ENCODE measurements at regions not wholly inside any gene's neighbourhood (a gene's known extent, or its start where the extent isn't known, plus 50 kb on each side); places are given as distances from the start of the nearest gene placed in this dataset.

- no peak for DNase-seq
- H3K9me3 ChIP-seq = no peaks in the 10 kb centered on the region
- no peaks in the 10 kb centered on the region for H3K27me3 ChIP-seq
- WGBS, 3 donors = 96 to 98% (median 98%) methylated on average over 3 of the region's 3 CpGs
- no peaks in the 10 kb centered on the region for H3K4me1 ChIP-seq (ENCODE audit: insufficient read depth)
- no peak overlapping the region for H3K4me3 ChIP-seq
- TF ChIP-seq CTCF (IDR thresholded peaks at IDR 0.05) (no peak), EP300 (IDR thresholded peaks at IDR 0.05) (no peak), POLR2A (IDR thresholded peaks at IDR 0.05) (no peak)
- intact Hi-C loops (cut with DNase I) = no loop called here
- H3K27ac ChIP-seq = no peak overlapping the region
- no peaks in the 10 kb centered on the region for H3K36me3 ChIP-seq
Measured at GRCh38 chr2:121014876-121015275, 270.1 kb downstream of the TFCP2L1 start.

- no peaks in the 10 kb centered on the region for H3K4me1 ChIP-seq (ENCODE audit: insufficient read depth)
- intact Hi-C loops (cut with DNase I) = no loop called here
- H3K36me3 ChIP-seq = no peaks in the 10 kb centered on the region
- no peaks in the 10 kb centered on the region for H3K9me3 ChIP-seq
- H3K27ac ChIP-seq = no peak overlapping the region
- H3K4me3 ChIP-seq = no peak overlapping the region
- no peak for TF ChIP-seq CTCF (IDR thresholded peaks at IDR 0.05)
- DNase-seq = no peak
- no peaks in the 10 kb centered on the region for H3K27me3 ChIP-seq
- 55 to 67% (median 55%) methylated on average over 7 of the region's 7 CpGs for WGBS, 3 donors
Measured at GRCh38 chr2:121015971-121016485, 269.0 kb downstream of the TFCP2L1 start.

- WGBS, 3 donors = 63 to 77% (median 73%) methylated on average over 7 of the region's 7 CpGs
- H3K27ac ChIP-seq = no peak overlapping the region
- no peak for TF ChIP-seq POLR2A (IDR thresholded peaks at IDR 0.05)
- no peak for TF ChIP-seq CTCF (IDR thresholded peaks at IDR 0.05)
- no peak for TF ChIP-seq EP300 (IDR thresholded peaks at IDR 0.05)
Measured at GRCh38 chr2:121017396-121017795, 267.6 kb downstream of the TFCP2L1 start.

GRCh38 chr2:121018136-121019061, 266.6 kb downstream of the TFCP2L1 start:
- peak overlapping the region; percentile 7 for H3K4me3 ChIP-seq
- H3K9me3 ChIP-seq = no peaks in the 10 kb centered on the region
- no peaks in the 10 kb centered on the region for H3K27me3 ChIP-seq
- WGBS, 3 donors = 38 to 67% (median 55%) methylated on average over 44 to 45 of the region's 45 CpGs
- H3K27ac ChIP-seq = peak overlapping the region in 1 of 2 donors; percentile 57
- TF ChIP-seq CTCF (IDR thresholded peaks at IDR 0.05) (no peak), EP300 (IDR thresholded peaks at IDR 0.05) (no peak), POLR2A (IDR thresholded peaks at IDR 0.05) (no peak)
- H3K4me1 ChIP-seq (ENCODE audit: insufficient read depth) = no peaks in the 10 kb centered on the region
- intact Hi-C loops (cut with DNase I) = no loop called here
- DNase-seq = peak; percentile 64 to 83 (median 72)
- H3K36me3 ChIP-seq = no peaks in the 10 kb centered on the region

More at GRCh38 chr2:121017396-121017795, 267.6 kb downstream of the TFCP2L1 start:
- no peak for DNase-seq
- Histone ChIP-seq H3K9me3 (no peaks in the 10 kb centered on the region), H3K27me3 (no peaks in the 10 kb centered on the region), H3K4me3 (no peak overlapping the region), H3K4me1 (ENCODE audit: insufficient read depth) (no peaks in the 10 kb centered on the region), H3K36me3 (no peaks in the 10 kb centered on the region)
- intact Hi-C loops (cut with DNase I) = no loop called here

Measured in ovary (tissue), 7 donors.